Stimulated activated CD4-positive, alpha-beta T cell treated with anti-CD3 and anti-CD28 coated beads, Interleukin-2, amount 100 ng/mL, for 24 hours (primary cell): ENCODE measurements at regions not wholly inside any gene's neighbourhood (a gene's known extent, or its start where the extent isn't known, plus 50 kb on each side); places are given as distances from the start of the nearest gene placed in this dataset.

Experiments
- DNase-seq, 2 donors: peaks; one replicate each; pipeline ENCODE4 v3.0.0-alpha.2; 2020

GRCh38 chrX:39726771-39727170 lies 371.0 kb downstream of the BCOR start:
- no peak for DNase-seq

- DNase-seq = no peak
Observed at GRCh38 chrX:39728025-39728424, 369.7 kb downstream of the BCOR start.

GRCh38 chrX:39728852-39729598 lies 368.7 kb downstream of the BCOR start:
- no peak for DNase-seq

- no peak for DNase-seq
Observed at GRCh38 chrX:39729981-39730661, 367.6 kb downstream of the BCOR start.

GRCh38 chrX:39730662-39731329 lies 367.0 kb downstream of the BCOR start:
- peak; percentile 61 to 62 for DNase-seq

GRCh38 chrX:39731330-39731667 lies 366.5 kb downstream of the BCOR start:
- no peak for DNase-seq

GRCh38 chrX:39731735-39732134 lies 366.0 kb downstream of the BCOR start:
- no peak for DNase-seq

- DNase-seq = no peak
Observed at GRCh38 chrX:39733745-39734144, 364.0 kb downstream of the BCOR start.

GRCh38 chrX:39734174-39734776 lies 363.5 kb downstream of the BCOR start:
- DNase-seq = no peak

- no peak for DNase-seq
Observed at GRCh38 chrX:39736216-39737211, 361.2 kb downstream of the BCOR start.

GRCh38 chrX:39739585-39739984 lies 358.2 kb downstream of the BCOR start:
- no peak for DNase-seq

GRCh38 chrX:39740078-39740477 lies 357.7 kb downstream of the BCOR start:
- no peak for DNase-seq

GRCh38 chrX:39741904-39742303 lies 355.9 kb downstream of the BCOR start:
- no peak for DNase-seq

- DNase-seq = no peak
Observed at GRCh38 chrX:39745818-39746217, 351.9 kb downstream of the BCOR start.

GRCh38 chrX:39749135-39749534 lies 348.6 kb downstream of the BCOR start:
- no peak for DNase-seq

GRCh38 chrX:39749728-39750127 lies 348.0 kb downstream of the BCOR start:
- no peak for DNase-seq

GRCh38 chrX:39750256-39750790 lies 347.4 kb downstream of the BCOR start:
- DNase-seq = no peak

GRCh38 chrX:39750848-39751247 lies 346.9 kb downstream of the BCOR start:
- DNase-seq = no peak

GRCh38 chrX:39752815-39753214 lies 344.9 kb downstream of the BCOR start:
- no peak for DNase-seq

- no peak for DNase-seq
Observed at GRCh38 chrX:39753293-39753996, 344.3 kb downstream of the BCOR start.
